Peyer's patch (tissue), 4 donors: ENCODE measurements at regions not wholly inside any gene's neighbourhood (a gene's known extent, or its start where the extent isn't known, plus 50 kb on each side); places are given as distances from the start of the nearest gene placed in this dataset.

Experiments used
- DNase-seq, 3 donors: peaks; one replicate each; pipeline ENCODE4 v3.0.0-alpha.2; 2017 to 2019
- H3K27ac ChIP-seq, 4 donors: fragments of 200-600 bp; sonication (generic); one replicate each; pipeline ENCODE4 v1.5.1; 2016 to 2019
- H3K27me3 ChIP-seq, 2 donors: fragments of 200-600 bp; sonication (generic); one replicate each; pipeline ENCODE4 v1.5.1; 2019
- H3K36me3 ChIP-seq, 3 donors: fragments of 200-600 bp; sonication (generic); one replicate each; pipeline ENCODE4 v1.5.1; 2016 to 2019
- H3K4me1 ChIP-seq, 4 donors: fragments of 200-600 bp; sonication (generic); one replicate each; pipeline ENCODE4 v1.5.1; 2016 to 2019
- H3K4me3 ChIP-seq, 4 donors: fragments of 200-600 bp; sonication (generic); 1 replicate in 3 of 4; 2 replicates in 1 of 4; pipeline ENCODE4 v1.5.1; 2016 to 2019; ENCODE audit warnings: mild to moderate bottlenecking in 1 of 4
- H3K9me3 ChIP-seq, 4 donors: fragments of 200-600 bp; sonication (generic); one replicate each; pipeline ENCODE4 v1.5.1; 2016 to 2019; ENCODE audit warnings: mild to moderate bottlenecking in 1 of 4
- POLR2A ChIP-seq, 2 donors: fragments of 450-650 bp; IDR thresholded peaks; one replicate each; pipeline ENCODE4 v1.5.1; 2017; ENCODE audit warnings: antibody characterized with exemption in 2 of 2, mild to moderate bottlenecking in 2 of 2, moderate library complexity in 2 of 2
- TF ChIP-seq, protein P1 (sequence below), 6 experiments: fragments of 450-650 bp in 4 of 6; fragments of 200-600 bp in 2 of 6; sonication (generic) in 1 of 6; IDR thresholded peaks; one replicate each; pipeline ENCODE4 v1.5.1; 2017 to 2019; ENCODE audit warnings: antibody characterized with exemption in 6 of 6, mild to moderate bottlenecking in 3 of 6, moderate library complexity in 1 of 6

DNA sequence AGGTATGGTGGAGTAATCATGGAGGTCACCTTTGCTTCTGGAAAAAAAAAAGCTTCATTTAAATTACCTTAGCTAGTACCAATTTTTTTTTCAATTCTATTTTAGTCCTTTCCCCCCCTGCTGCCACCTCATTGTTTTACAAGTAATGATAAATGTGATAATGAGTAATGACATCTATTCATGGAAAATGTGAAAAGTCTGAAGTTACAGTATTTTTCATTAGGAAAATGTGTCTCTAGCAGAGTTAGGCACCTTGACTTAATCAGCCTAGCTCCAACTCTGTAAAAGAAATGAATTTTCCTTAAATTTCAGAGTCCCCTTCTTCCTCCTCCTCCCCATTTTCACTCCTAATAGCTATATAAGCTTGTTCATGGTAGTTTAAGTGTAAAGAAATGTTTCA, 204.9 kb upstream of the USP25 start:
- Histone ChIP-seq H3K27ac (no peak overlapping the region), H3K4me1 (no peaks in the 10 kb centered on the region), H3K4me3 (no peak overlapping the region), H3K36me3 (no peaks in the 10 kb centered on the region), H3K9me3 (no peaks in the 10 kb centered on the region), H3K27me3 (no peaks in the 10 kb centered on the region)
- DNase-seq, result no peak
- TF ChIP-seq, protein P1, sequence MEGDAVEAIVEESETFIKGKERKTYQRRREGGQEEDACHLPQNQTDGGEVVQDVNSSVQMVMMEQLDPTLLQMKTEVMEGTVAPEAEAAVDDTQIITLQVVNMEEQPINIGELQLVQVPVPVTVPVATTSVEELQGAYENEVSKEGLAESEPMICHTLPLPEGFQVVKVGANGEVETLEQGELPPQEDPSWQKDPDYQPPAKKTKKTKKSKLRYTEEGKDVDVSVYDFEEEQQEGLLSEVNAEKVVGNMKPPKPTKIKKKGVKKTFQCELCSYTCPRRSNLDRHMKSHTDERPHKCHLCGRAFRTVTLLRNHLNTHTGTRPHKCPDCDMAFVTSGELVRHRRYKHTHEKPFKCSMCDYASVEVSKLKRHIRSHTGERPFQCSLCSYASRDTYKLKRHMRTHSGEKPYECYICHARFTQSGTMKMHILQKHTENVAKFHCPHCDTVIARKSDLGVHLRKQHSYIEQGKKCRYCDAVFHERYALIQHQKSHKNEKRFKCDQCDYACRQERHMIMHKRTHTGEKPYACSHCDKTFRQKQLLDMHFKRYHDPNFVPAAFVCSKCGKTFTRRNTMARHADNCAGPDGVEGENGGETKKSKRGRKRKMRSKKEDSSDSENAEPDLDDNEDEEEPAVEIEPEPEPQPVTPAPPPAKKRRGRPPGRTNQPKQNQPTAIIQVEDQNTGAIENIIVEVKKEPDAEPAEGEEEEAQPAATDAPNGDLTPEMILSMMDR (IDR thresholded peaks at IDR 0.05), result no peak
- TF ChIP-seq POLR2A (IDR thresholded peaks at IDR 0.05), result no peak

DNA sequence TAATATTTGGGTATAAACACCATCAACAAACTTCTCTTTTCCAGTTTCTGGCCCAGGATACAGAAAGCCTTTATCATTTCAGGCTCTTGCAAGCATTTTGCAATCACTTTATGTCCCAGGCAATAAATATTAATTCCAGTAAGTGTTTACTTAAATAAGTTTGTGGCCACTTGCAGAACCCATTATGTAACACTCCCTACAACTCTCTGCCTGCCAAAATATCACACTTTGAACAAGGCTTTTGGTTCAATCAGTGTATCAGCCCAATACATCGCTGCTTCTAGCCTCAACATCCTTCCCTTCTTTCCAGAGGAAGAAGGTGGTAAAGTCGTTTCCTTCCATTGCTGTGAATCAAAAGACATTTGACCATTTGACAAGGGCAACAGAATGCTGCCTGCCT, 203.0 kb upstream of the USP25 start:
- Histone ChIP-seq H3K9me3 (no peaks in the 10 kb centered on the region), H3K27me3 (no peaks in the 10 kb centered on the region), H3K4me3 (no peak overlapping the region), H3K4me1 (no peaks in the 10 kb centered on the region), H3K36me3 (no peaks in the 10 kb centered on the region), H3K27ac (no peak overlapping the region)
- no peak for DNase-seq
- TF ChIP-seq POLR2A (IDR thresholded peaks at IDR 0.05), result no peak
- TF ChIP-seq, protein P1 (IDR thresholded peaks at IDR 0.05), result no peak

DNA sequence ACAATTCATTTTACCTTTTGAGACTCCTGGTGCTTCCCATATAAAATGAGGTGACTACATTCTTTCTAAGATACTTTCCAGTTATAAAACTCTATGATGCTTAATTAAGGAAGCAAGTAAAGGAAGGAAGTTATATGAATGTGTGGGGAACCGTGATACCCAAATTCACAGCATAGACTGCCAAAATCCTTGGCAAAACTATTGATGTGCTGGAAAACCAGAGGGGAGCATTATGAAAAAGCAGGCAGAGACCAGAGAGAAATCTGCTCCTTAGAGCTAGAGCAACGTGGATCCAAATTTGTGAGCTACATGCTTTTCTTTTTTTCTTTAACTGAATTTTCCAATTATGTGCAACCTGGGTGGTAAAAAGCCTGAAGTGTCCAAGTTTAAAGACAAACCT, 201.4 kb upstream of the USP25 start:
- Histone ChIP-seq H3K4me3 (no peak overlapping the region), H3K4me1 (no peaks in the 10 kb centered on the region), H3K36me3 (no peaks in the 10 kb centered on the region), H3K27ac (no peak overlapping the region), H3K27me3 (no peaks in the 10 kb centered on the region), H3K9me3 (no peaks in the 10 kb centered on the region)
- DNase-seq, result no peak
- TF ChIP-seq POLR2A (IDR thresholded peaks at IDR 0.05), result no peak
- TF ChIP-seq, protein P1 (IDR thresholded peaks at IDR 0.05), result no peak

DNA sequence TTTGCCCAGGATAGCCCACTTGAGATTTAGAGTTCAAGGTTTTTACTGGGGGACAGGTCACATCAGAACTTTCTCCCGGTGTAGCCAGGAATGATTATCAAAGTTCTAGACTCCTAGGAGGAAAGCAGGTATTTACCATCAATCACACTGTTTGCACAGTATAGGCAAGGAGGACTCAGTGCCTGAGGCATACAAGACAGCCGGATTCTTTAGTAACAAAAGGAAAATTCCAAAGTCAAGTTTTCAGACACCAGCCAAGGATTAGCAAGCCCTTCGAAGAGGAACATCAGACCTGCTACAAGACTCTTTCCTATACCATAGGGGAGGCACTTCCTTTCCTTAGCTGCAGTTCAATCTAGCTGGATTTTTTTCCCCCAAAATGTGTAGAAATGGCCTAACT, 197.8 kb upstream of the USP25 start:
- Histone ChIP-seq H3K27me3 (no peaks in the 10 kb centered on the region), H3K36me3 (no peaks in the 10 kb centered on the region), H3K4me1 (no peaks in the 10 kb centered on the region), H3K27ac (no peak overlapping the region), H3K4me3 (no peak overlapping the region), H3K9me3 (no peaks in the 10 kb centered on the region)
- TF ChIP-seq, protein P1 (IDR thresholded peaks at IDR 0.05), result no peak
- no peak for TF ChIP-seq POLR2A (IDR thresholded peaks at IDR 0.05)
- DNase-seq, result no peak

DNA sequence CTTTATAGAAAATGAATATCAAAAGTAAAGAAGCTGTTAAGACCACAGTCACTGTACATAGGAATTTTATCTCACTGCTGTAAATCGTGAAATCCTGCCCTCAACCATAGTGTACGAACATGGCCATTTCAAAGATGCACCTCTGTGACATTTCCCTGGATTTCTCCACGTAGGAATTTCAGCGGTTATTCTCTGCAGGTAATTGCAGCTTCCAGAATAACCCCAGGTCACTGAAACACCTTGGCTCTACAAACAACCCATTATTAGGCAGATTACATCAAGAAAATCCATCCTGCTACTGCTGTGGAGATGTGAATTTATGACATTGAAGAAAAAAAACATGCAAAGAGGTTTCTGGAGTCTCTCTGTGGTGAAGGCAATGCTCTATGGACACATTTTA, 196.2 kb upstream of the USP25 start:
- no peak for DNase-seq
- Histone ChIP-seq H3K4me3 (no peak overlapping the region), H3K4me1 (no peaks in the 10 kb centered on the region), H3K27ac (no peak overlapping the region), H3K27me3 (no peaks in the 10 kb centered on the region), H3K9me3 (no peaks in the 10 kb centered on the region), H3K36me3 (no peaks in the 10 kb centered on the region)
- TF ChIP-seq, protein P1 (IDR thresholded peaks at IDR 0.05), result no peak
- no peak for TF ChIP-seq POLR2A (IDR thresholded peaks at IDR 0.05)

DNA sequence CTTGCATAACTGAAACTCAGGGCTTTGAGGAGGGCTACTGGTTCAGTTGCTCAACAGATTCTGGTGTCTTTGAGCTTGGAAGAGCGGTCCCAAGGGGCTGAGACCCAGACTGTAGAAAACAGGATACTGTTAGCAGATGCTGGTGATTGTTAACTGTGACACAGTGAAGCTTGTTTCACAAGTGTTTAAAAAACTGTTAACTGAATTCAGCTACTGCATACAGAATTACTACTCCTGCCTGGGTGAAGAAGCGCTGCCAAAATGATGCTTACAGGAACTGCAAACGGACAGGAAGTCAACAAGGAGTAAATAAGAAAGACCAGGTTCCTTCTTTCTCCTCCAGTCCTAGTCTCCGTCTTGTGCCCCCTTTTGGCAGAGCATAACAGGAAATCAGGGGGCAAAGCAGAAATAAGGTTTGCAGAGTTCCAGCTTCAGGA, 195.3 kb upstream of the USP25 start:
- Histone ChIP-seq H3K4me3 (no peak overlapping the region), H3K36me3 (no peaks in the 10 kb centered on the region), H3K4me1 (no peaks in the 10 kb centered on the region), H3K27me3 (no peaks in the 10 kb centered on the region), H3K27ac (no peak overlapping the region), H3K9me3 (no peaks in the 10 kb centered on the region)
- no peak for DNase-seq
- TF ChIP-seq POLR2A (IDR thresholded peaks at IDR 0.05), result no peak
- TF ChIP-seq, protein P1 (IDR thresholded peaks at IDR 0.05), result no peak
